Body of pancreas (tissue), 4 donors: ENCODE measurements at regions not wholly inside any gene's neighbourhood (a gene's known extent, or its start where the extent isn't known, plus 50 kb on each side); places are given as distances from the start of the nearest gene placed in this dataset.

Experiments
- CTCF ChIP-seq, 7 experiments: fragments of 450-650 bp in 4 of 7; fragments of 200-600 bp in 3 of 7; sonication (generic) in 3 of 7; IDR thresholded peaks; one replicate each; pipeline ENCODE4 v1.5.1; 2016 to 2019; ENCODE audit warnings: antibody characterized with exemption in 7 of 7
- POLR2A ChIP-seq, 3 donors: fragments of 450-650 bp; IDR thresholded peaks; one replicate each; pipeline ENCODE4 v1.6.1; 2016; ENCODE audit warnings: antibody characterized with exemption in 3 of 3, mild to moderate bottlenecking in 2 of 3

- TF ChIP-seq CTCF (IDR thresholded peaks at IDR 0.05) (no peak), POLR2A (IDR thresholded peaks at IDR 0.05) (no peak)
Measured at GRCh38 chr2:226275215-226275614, 524.4 kb downstream of the IRS1 start.
